Adipocyte (in vitro differentiated cells): ENCODE measurements at regions not wholly inside any gene's neighbourhood (a gene's known extent, or its start where the extent isn't known, plus 50 kb on each side); places are given as distances from the start of the nearest gene placed in this dataset.
"Not testable (repeated sequence)": the region's sequence is repeated elsewhere in the genome, so short reads cannot be mapped to it uniquely, and the experiment has no call there.

ENCODE experiments used
- DNase-seq: peaks from one replicate; pipeline ENCODE4 v3.0.0-alpha.2; 2015; ENCODE audit warnings: low read depth
- H3K27me3 ChIP-seq: replicated peaks from 2 replicates; pipeline ENCODE4 v1.7.0; 2013; ENCODE audit warnings: mild to moderate bottlenecking, low read length, moderate library complexity; ENCODE audit not compliant: control insufficient read depth, insufficient read depth
- H3K36me3 ChIP-seq: 2 replicates; pipeline ENCODE4 v1.7.0; 2013; ENCODE audit warnings: low read length, mild to moderate bottlenecking, moderate library complexity; ENCODE audit not compliant: control insufficient read depth, insufficient read depth, severe bottlenecking
- H3K4me1 ChIP-seq: 2 replicates; pipeline ENCODE4 v1.7.0; 2013; ENCODE audit warnings: mild to moderate bottlenecking, low read length, moderate library complexity; ENCODE audit not compliant: control insufficient read depth, insufficient read depth
- H3K4me3 ChIP-seq: 2 replicates; pipeline ENCODE4 v1.7.0; 2013; ENCODE audit warnings: mild to moderate bottlenecking, low read length, moderate library complexity
- H3K9ac ChIP-seq: 2 replicates; pipeline ENCODE4 v1.7.0; 2013; ENCODE audit warnings: mild to moderate bottlenecking, low read length, moderate library complexity
- H3K9me3 ChIP-seq: 2 replicates; pipeline ENCODE4 v1.7.0; 2013; ENCODE audit warnings: mild to moderate bottlenecking, low read length, moderate library complexity; ENCODE audit not compliant: control insufficient read depth

DNA sequence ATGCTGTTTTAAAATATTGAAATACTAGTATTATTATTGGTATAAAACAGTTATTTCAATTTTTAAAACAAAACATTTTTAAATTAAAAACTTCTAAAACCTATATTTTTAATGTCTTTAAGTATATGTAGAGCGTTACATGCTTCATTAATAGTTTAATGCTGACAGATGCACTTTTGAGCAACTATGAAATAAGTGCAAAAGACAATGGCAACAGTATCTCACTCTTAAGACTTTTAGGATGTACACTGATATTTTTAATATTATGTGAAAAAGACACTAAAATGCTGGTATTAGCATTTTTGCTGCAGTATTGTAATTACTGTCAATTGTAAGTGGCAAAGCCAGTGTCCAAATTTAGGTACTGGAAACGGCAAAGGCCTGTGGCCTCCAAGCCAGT, 93.2 kb upstream of the NAA35 start:
- DNase-seq, H3K27me3 ChIP-seq, H3K4me3 ChIP-seq, H3K4me1 ChIP-seq, H3K9me3 ChIP-seq, H3K9ac ChIP-seq, H3K36me3 ChIP-seq: not testable (repeated sequence)

GRCh38 chr9:85858056-85858750, 82.7 kb upstream of the NAA35 start:
- Histone ChIP-seq H3K4me1 (no peaks in the 10 kb centered on the region), H3K27me3 (no peaks in the 10 kb centered on the region), H3K9ac (no peak overlapping the region), H3K4me3 (no peak overlapping the region), H3K36me3 (no peaks in the 10 kb centered on the region), H3K9me3 (no peaks in the 10 kb centered on the region)
- no peak for DNase-seq

DNA sequence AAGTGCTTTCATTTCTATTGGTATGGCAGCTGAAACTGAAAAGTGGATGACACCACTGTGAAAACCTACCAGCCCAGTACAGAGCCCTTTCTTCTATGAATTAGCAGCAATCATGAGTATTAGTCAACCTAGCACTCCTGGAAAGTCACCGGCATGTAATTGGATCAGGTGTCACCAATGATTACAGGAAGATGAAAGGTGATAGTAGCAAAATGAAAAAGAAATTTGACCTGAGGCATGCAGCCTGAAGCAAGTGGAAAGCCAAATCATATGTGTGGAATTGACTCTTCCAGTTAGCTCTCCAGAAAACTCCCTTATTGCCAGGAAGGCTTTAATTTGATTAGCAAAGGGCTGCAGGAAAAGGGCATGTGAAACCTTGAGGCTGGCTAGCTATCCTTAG, 81.2 kb upstream of the NAA35 start:
- no peaks in the 10 kb centered on the region for H3K27me3 ChIP-seq
- H3K9me3 ChIP-seq: no peaks in the 10 kb centered on the region
- no peak for DNase-seq
- no peak overlapping the region for H3K9ac ChIP-seq
- no peak overlapping the region for H3K4me3 ChIP-seq
- no peaks in the 10 kb centered on the region for H3K4me1 ChIP-seq
- H3K36me3 ChIP-seq: no peaks in the 10 kb centered on the region

DNA sequence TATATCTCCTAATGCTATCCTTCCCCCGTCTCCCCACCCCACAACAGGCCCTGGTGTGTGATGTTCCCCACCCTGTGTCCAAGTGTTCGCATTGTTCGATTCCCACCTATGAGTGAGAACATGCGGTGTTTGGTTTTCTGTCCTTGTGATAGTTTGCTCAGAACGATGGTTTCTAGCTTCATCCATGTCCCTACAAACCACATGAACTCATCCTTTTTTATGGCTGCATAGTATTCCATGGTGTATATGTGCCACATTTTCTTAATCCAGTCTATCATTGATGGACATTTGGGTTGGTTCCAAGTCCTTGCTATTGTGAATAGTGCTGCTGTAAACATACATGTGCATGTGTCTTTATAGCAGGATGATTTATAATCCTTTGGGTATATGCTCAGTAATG, 79.1 kb upstream of the NAA35 start:
- not testable (repeated sequence) for DNase-seq, H3K36me3 ChIP-seq, H3K4me1 ChIP-seq, H3K9me3 ChIP-seq, H3K9ac ChIP-seq, H3K27me3 ChIP-seq, H3K4me3 ChIP-seq

DNA sequence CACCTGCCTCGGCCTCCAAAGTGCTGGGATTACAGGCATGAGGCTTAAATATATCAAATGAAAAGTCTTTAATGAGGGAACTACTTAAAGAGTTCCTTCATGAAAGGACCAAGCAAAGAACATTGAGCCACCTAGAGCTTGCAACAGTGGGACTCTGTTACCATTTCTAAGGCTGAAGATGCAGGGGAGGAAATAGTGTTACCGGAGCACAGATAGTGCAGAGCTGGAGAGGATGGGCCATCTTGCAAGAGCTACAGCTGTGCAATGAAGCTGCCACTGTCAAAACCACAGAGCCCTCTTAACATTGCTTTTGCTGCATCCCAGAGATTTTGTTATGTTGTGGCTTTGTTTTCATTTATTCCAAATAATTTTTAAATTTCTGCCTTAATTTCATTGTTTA, 77.1 kb upstream of the NAA35 start:
- Histone ChIP-seq H3K9me3 (no peaks in the 10 kb centered on the region), H3K27me3 (no peaks in the 10 kb centered on the region), H3K4me1 (no peaks in the 10 kb centered on the region), H3K36me3 (no peaks in the 10 kb centered on the region), H3K4me3 (no peak overlapping the region), H3K9ac (no peak overlapping the region)
- no peak for DNase-seq

DNA sequence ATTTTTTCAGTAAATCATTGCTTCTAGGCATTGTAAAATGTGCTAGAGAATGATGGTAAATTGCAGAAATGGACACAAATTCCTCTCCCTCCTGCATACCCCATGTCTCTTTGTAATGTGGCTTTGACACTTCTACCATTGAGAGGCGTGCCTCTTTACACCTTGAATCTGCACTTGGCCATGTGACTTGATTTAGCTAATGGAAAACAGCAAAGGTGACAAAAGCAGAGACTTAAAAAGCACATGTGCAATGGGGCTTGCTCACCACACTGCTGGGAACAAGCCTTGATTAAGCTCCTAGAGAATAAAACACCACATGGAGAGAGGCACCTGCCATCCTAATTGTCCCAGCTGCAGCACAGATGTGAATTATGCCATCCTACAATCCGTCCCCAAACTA, 69.9 kb upstream of the NAA35 start:
- H3K27me3 ChIP-seq: no peaks in the 10 kb centered on the region
- H3K4me1 ChIP-seq: no peaks in the 10 kb centered on the region
- no peak for DNase-seq
- no peaks in the 10 kb centered on the region for H3K9me3 ChIP-seq
- H3K36me3 ChIP-seq: no peaks in the 10 kb centered on the region
- no peak overlapping the region for H3K9ac ChIP-seq
- no peak overlapping the region for H3K4me3 ChIP-seq

DNA sequence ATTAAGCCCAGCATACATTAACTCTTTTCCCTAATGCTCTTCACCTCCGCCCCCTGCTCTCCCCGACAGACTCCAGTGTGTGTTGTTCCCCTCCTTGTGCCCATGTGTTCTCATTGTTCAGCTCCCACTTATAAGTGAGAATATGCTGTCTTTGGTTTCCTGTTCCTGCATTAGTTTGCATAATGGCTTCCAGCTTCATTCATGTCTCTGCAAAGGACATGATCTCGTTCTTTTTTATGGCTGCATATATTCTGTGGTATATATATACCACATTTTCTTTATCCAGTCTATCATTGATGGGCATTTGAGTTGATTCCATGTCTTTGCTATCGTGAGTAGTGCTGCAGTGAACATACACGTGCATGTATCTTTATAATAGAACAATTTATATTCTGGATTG, 69.3 kb upstream of the NAA35 start:
- not testable (repeated sequence) for H3K27me3 ChIP-seq, H3K4me1 ChIP-seq, H3K9me3 ChIP-seq, H3K9ac ChIP-seq, H3K4me3 ChIP-seq, DNase-seq, H3K36me3 ChIP-seq

GRCh38 chr9:85872463-85872862, 68.5 kb upstream of the NAA35 start:
- Histone ChIP-seq H3K27me3 (no peaks in the 10 kb centered on the region), H3K9ac (no peak overlapping the region), H3K36me3 (no peaks in the 10 kb centered on the region), H3K4me1 (no peaks in the 10 kb centered on the region), H3K9me3 (no peaks in the 10 kb centered on the region), H3K4me3 (no peak overlapping the region)
- no peak for DNase-seq

DNA sequence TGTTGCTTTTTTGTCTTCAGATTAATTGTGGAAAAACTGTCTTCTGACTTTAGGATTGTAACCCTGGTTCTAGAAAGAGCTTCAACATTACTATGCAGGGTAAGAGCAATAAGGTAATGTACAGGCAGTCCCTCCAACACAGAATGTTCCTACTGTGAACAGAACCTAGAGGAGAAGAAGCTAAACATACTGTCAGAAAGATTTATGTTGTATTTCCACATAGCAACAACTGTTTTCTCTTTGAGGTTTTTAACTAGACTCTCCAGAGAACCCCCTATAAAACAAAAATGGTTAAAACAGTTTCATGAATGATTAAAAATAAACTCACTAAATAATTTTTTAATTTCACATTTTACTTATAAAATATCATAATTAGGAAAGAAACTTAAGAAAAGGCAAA, 64.3 kb upstream of the NAA35 start:
- Histone ChIP-seq H3K36me3 (no peaks in the 10 kb centered on the region), H3K4me1 (no peaks in the 10 kb centered on the region), H3K27me3 (no peaks in the 10 kb centered on the region), H3K4me3 (no peak overlapping the region), H3K9ac (no peak overlapping the region), H3K9me3 (no peaks in the 10 kb centered on the region)
- DNase-seq: no peak

DNA sequence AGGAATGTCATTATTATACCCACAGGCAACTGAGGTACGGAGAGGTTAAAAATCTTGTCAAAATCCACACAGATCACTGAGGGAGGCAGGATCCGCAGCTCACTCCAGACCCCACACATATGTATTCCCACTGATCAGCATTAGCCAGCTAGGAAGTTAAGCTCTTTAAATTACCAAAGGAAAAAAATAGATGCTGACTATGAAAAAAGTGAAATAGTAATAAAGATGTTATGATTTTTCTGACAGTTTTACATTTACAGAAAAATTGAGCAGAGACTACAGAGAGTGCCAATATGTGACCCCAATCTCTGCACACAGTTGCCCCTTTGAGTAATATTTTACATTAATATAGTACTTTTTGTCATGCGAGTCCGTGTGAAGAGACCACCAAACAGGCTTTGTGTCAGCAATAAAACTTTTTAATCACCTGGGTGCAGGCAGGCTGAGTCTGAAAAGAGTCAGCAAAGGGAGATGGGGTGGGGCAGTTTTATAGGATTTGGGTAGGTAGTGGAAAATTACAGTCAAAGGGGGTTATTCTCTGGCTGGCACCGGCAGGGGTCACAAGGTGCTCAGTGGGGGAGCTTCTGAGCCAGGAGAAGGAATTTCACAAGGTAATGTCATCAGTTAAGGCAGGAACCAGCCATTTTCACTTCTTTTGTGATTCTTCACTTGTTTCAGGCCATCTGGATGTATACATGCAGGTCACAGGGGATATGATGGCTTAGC, 61.9 kb upstream of the NAA35 start:
- H3K9ac ChIP-seq, H3K4me3 ChIP-seq, DNase-seq, H3K27me3 ChIP-seq, H3K36me3 ChIP-seq, H3K4me1 ChIP-seq, H3K9me3 ChIP-seq: not testable (repeated sequence)

- H3K36me3 ChIP-seq, H3K27me3 ChIP-seq, H3K4me1 ChIP-seq, H3K9me3 ChIP-seq, H3K9ac ChIP-seq, H3K4me3 ChIP-seq, DNase-seq: not testable (repeated sequence)
Observed at GRCh38 chr9:85880507-85880906, 60.4 kb upstream of the NAA35 start.

DNA sequence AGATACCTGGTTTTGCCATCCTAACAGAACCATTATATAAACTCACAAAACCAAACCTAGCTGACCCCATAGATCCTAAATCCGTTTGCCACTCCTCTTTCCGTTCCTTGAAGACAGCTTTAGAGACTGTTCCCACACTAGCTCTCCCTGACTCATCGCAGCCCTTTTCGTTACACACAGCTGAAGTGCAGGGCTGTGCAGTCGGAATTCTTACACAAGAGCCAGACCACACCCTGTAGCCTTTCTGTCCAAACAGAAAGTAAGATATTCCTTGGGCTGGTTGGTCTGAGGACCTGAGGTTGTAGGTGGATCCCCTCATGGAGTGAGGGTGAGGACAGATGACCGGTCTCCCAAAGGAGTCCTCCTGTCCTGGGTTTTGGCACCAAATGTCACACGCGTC, 56.7 kb upstream of the NAA35 start:
- H3K27me3 ChIP-seq: no peaks in the 10 kb centered on the region
- H3K4me1 ChIP-seq: no peaks in the 10 kb centered on the region
- no peak overlapping the region for H3K4me3 ChIP-seq
- no peak for DNase-seq
- H3K36me3 ChIP-seq: no peaks in the 10 kb centered on the region
- H3K9ac ChIP-seq: no peak overlapping the region
- no peaks in the 10 kb centered on the region for H3K9me3 ChIP-seq
